ENCODE measurements at regions not wholly inside any gene's neighbourhood (a gene's known extent, or its start where the extent isn't known, plus 50 kb on each side); places are given as distances from the start of the nearest gene placed in this dataset.
"Not testable (repeated sequence)": the region's sequence is repeated elsewhere in the genome, so short reads cannot be mapped to it uniquely, and the experiment has no call there.

DNA sequence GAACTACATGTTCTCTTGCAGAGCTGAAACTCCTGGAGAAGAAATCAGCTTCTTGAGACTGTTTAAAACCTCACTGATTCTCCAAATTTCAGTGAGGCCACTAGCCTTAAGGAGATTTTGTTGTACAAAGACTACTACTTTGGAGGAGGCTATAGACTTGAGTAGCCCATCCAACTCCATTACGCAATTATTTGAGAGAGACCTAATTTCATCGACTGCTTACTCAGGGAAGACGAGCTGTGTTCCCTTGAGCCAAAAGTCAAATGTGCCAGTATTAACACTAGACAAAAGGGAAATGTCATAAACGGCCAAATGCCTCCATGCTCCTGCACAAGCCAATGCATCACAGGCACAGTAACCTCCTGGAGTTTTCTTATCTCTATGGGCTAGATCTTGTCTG, 182.8 kb upstream of the SESN3 start:
- CTCF ChIA-PET, result no interaction called here
- no peak for DNase-seq (ENCODE audit: low spot score)
- no peak for TF ChIP-seq CTCF (conservative IDR thresholded peaks at IDR 0.05; ENCODE audit: low read depth)
- no peak overlapping the region for H3K27ac ChIP-seq
- POLR2A ChIA-PET (ENCODE audit: low non-redundant PET), result no interaction called here

- ChIA-PET POLR2A (ENCODE audit: low non-redundant PET) (no interaction called here), CTCF (no interaction called here)
- TF ChIP-seq CTCF (conservative IDR thresholded peaks at IDR 0.05; ENCODE audit: low read depth), result no peak
- H3K27ac ChIP-seq, result no peak overlapping the region
- no peak for DNase-seq (ENCODE audit: low spot score)
Observed at GRCh38 chr11:95413021-95413420, 182.0 kb upstream of the SESN3 start.

- POLR2A ChIA-PET (ENCODE audit: low non-redundant PET), result no interaction called here
- no peak for TF ChIP-seq CTCF (conservative IDR thresholded peaks at IDR 0.05; ENCODE audit: low read depth)
- peak overlapping the region; percentile 33; the same call in 1 of the 2 replicates for H3K27ac ChIP-seq
- peak; percentile 8 for DNase-seq (ENCODE audit: low spot score)
- CTCF ChIA-PET, result no interaction called here
Observed at GRCh38 chr11:95412074-95412473, 181.1 kb upstream of the SESN3 start.

DNA sequence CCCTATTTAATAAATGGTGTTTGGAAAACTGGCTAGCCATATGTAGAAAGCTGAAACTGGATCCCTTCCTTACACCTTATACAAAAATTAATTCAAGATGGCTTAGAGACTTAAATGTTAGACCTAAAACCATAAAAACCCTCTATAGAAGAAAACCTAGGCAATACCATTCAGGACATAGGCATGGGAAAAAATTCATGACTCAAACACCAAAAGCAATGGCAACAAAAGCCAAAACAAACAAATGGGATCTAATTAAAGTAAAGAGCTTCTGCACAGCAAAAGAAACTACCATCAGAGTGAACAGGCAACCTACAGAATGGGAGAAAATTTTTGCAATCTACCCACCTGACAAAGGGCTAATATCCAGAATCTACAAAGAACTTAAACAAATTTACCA, 179.7 kb upstream of the SESN3 start:
- DNase-seq (ENCODE audit: low spot score); H3K27ac ChIP-seq; CTCF ChIA-PET; POLR2A ChIA-PET (ENCODE audit: low non-redundant PET): not testable (repeated sequence)

DNA sequence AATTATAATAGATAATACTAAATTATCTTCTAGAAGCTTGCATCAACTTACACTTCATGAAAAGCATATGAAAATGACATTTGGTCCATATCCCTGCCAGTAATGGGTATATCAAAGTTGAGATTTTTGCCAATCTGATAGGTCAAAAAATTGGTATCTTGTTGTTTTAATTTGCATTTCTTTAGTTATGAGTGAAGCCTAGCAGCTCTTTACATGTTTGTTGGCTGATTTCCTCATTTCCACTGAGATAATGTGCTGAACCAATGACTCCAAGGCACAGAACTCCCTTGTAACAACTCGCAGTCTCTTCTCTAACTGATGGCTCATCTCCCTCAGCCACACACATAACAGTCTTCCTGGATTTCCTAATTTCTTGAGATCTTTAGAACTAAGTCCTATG, 175.3 kb upstream of the SESN3 start:
- CTCF ChIA-PET, result interaction anchor here (0.8 kb wide), 1 partner anchor 13 kb away, joined by 3 read pairs; no protein-coding TSS in a partner anchor
- DNase-seq (ENCODE audit: low spot score), result no peak
- H3K27ac ChIP-seq, result no peak overlapping the region
- POLR2A ChIA-PET (ENCODE audit: low non-redundant PET), result no interaction called here
- no peak for TF ChIP-seq CTCF (conservative IDR thresholded peaks at IDR 0.05; ENCODE audit: low read depth)

DNA sequence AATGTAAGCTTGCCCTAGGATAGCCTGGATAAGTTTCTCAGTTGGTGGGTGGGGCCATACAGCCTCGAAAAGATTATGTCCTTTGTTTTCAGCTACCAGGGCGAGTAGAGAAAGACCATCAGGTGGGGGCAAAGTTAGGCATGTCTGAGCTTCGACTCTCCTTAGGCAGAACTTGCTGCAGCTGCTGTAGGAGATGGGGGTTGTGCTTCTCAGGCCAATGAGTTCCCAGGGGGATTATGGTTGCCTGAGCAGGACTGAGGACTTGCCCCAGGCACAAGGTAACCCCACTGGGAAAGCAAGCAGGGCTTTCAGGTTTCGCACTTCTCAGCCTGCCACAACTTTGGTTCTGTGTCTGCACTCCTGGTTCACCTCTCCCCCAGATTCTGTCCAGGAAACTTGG, 173.4 kb upstream of the SESN3 start:
- no peak for DNase-seq (ENCODE audit: low spot score)
- CTCF ChIA-PET, result no interaction called here
- no peak for TF ChIP-seq CTCF (conservative IDR thresholded peaks at IDR 0.05; ENCODE audit: low read depth)
- POLR2A ChIA-PET (ENCODE audit: low non-redundant PET), result no interaction called here
- no peak overlapping the region for H3K27ac ChIP-seq

DNA sequence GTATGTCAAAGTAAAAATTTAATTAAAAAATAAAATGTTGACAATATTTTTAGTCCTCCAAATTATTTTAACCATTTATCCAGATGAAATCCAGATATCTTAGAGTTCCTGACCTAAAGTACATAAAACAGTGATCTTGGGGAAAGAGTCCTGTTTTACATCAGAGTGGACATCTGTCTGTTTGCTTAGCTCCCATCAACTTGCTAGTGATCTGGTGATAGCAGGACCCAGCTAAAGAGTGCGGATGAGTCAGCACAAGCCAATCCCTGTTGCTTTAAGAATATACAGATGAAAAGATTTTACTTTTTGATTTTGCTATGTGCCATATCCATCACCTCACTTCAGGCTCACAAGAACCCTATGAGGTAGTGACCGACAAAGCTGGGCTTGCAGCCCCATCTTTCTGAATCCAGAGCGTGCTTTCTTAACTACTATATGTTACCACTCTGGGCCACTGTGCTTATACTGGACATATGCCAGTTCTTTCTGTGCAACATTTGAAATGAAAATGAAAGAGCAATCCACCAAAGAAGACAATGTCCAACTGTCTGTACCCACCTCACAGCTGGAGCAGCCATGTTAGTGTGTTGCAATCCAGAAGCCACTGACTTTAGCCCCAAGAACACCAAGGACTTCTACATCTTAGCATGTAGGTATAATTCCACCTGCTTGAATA, 167.6 kb upstream of the SESN3 start:
- ChIA-PET CTCF (interaction anchor here (0.6 kb wide), 1 partner anchor 14 kb away, joined by 3 read pairs; no protein-coding TSS in a partner anchor), POLR2A (ENCODE audit: low non-redundant PET) (no interaction called here)
- H3K27ac ChIP-seq, result no peak overlapping the region
- DNase-seq (ENCODE audit: low spot score), result no peak
- TF ChIP-seq CTCF (conservative IDR thresholded peaks at IDR 0.05; ENCODE audit: low read depth), result no peak

All from RWPE1 (cell line).